ENCODE measurements at regions not wholly inside any gene's neighbourhood (a gene's known extent, or its start where the extent isn't known, plus 50 kb on each side); places are given as distances from the start of the nearest gene placed in this dataset.

DNA sequence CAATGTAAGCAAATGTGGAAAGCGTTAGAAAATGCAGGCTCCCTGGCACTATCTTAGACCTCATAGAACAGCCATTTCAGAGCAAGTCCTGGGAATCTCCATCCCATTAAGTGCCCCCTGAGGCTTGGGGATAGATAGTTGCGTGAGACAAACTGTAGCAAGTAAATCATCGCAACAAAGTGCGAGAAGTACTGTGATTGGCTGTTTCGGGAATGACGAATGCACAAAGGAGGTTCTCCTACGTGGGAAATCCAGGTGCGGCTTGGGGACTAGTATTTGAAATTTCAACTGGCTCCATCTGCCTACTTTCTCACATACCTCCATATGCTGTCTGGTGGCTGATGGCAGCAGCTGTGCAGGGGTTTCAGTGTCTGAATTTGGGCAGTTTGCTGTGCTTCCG is 84.5 kb downstream of the PLEKHG1 start:
- Histone ChIP-seq H3F3A (ENCODE audit: insufficient read depth, low read length) (peaks cover 4% of the 10 kb centered on the region; the same call in 1 of the 2 replicates), H3K4me3 (ENCODE audit: low read depth, low read length, poor library complexity, severe bottlenecking) (peak overlapping the region; percentile 10), H3K27me3 (ENCODE audit: insufficient read depth, low read length) (no peaks in the 10 kb centered on the region), H4K20me1 (ENCODE audit: insufficient read depth, low read length) (no peaks in the 10 kb centered on the region), H2AFZ (ENCODE audit: low read length) (no peak overlapping the region), H3K4me1 (ENCODE audit: insufficient read depth, low read length, severe bottlenecking) (peaks cover 100% of the 10 kb centered on the region), H3K9ac (ENCODE audit: low read length) (no peak overlapping the region), H3K4me2 (ENCODE audit: low read length) (peak overlapping the region; percentile 41; the same call in 1 of the 2 replicates), H3K27ac (ENCODE audit: low read depth, low read length, poor library complexity, severe bottlenecking) (peak overlapping the region; percentile 59), H3K79me2 (ENCODE audit: insufficient read depth, low read length) (peaks cover 26% of the 10 kb centered on the region), H3K9me3 (ENCODE audit: low read length) (no peaks in the 10 kb centered on the region), H3K9me2 (ENCODE audit: low read depth, low read length) (no peaks in the 10 kb centered on the region), H3K36me3 (ENCODE audit: insufficient read depth, low read length) (peaks cover 30% of the 10 kb centered on the region; the same call in 1 of the 2 replicates)
- TF ChIP-seq, protein P1, sequence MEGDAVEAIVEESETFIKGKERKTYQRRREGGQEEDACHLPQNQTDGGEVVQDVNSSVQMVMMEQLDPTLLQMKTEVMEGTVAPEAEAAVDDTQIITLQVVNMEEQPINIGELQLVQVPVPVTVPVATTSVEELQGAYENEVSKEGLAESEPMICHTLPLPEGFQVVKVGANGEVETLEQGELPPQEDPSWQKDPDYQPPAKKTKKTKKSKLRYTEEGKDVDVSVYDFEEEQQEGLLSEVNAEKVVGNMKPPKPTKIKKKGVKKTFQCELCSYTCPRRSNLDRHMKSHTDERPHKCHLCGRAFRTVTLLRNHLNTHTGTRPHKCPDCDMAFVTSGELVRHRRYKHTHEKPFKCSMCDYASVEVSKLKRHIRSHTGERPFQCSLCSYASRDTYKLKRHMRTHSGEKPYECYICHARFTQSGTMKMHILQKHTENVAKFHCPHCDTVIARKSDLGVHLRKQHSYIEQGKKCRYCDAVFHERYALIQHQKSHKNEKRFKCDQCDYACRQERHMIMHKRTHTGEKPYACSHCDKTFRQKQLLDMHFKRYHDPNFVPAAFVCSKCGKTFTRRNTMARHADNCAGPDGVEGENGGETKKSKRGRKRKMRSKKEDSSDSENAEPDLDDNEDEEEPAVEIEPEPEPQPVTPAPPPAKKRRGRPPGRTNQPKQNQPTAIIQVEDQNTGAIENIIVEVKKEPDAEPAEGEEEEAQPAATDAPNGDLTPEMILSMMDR (IDR thresholded peaks at IDR 0.05; ENCODE audit: low read length), result no peak
- no peak for TF ChIP-seq EZH2 (IDR thresholded peaks at IDR 0.05; ENCODE audit: borderline replicate concordance, low read length)

GRCh38 chr6:150684714-150685459 is 85.2 kb downstream of the PLEKHG1 start:
- Histone ChIP-seq H3K4me1 (ENCODE audit: insufficient read depth, low read length, severe bottlenecking) (peaks cover 100% of the 10 kb centered on the region), H3K4me3 (ENCODE audit: low read depth, low read length, poor library complexity, severe bottlenecking) (peak overlapping the region; percentile 10), H3F3A (ENCODE audit: insufficient read depth, low read length) (peaks cover 5% of the 10 kb centered on the region), H3K27ac (ENCODE audit: low read depth, low read length, poor library complexity, severe bottlenecking) (peak overlapping the region; percentile 59), H3K9ac (ENCODE audit: low read length) (no peak overlapping the region), H2AFZ (ENCODE audit: low read length) (no peak overlapping the region), H4K20me1 (ENCODE audit: insufficient read depth, low read length) (no peaks in the 10 kb centered on the region), H3K9me3 (ENCODE audit: low read length) (no peaks in the 10 kb centered on the region), H3K27me3 (ENCODE audit: insufficient read depth, low read length) (no peaks in the 10 kb centered on the region), H3K36me3 (ENCODE audit: insufficient read depth, low read length) (peaks cover 23% of the 10 kb centered on the region; the same call in 1 of the 2 replicates), H3K4me2 (ENCODE audit: low read length) (peak overlapping the region; percentile 41; the same call in 1 of the 2 replicates), H3K79me2 (ENCODE audit: insufficient read depth, low read length) (peaks cover 26% of the 10 kb centered on the region), H3K9me2 (ENCODE audit: low read depth, low read length) (no peaks in the 10 kb centered on the region)
- TF ChIP-seq, protein P1 (IDR thresholded peaks at IDR 0.05; ENCODE audit: low read length), result no peak
- no peak for TF ChIP-seq EZH2 (IDR thresholded peaks at IDR 0.05; ENCODE audit: borderline replicate concordance, low read length)

- Histone ChIP-seq H3K4me2 (ENCODE audit: low read length) (peak overlapping the region; percentile 52; the same call in 1 of the 2 replicates), H3K27me3 (ENCODE audit: insufficient read depth, low read length) (no peaks in the 10 kb centered on the region), H3K79me2 (ENCODE audit: insufficient read depth, low read length) (peaks cover 34% of the 10 kb centered on the region), H3K9me2 (ENCODE audit: low read depth, low read length) (no peaks in the 10 kb centered on the region), H3K4me1 (ENCODE audit: insufficient read depth, low read length, severe bottlenecking) (peaks cover 100% of the 10 kb centered on the region), H2AFZ (ENCODE audit: low read length) (no peak overlapping the region), H3F3A (ENCODE audit: insufficient read depth, low read length) (peaks cover 11% of the 10 kb centered on the region), H3K36me3 (ENCODE audit: insufficient read depth, low read length) (peaks cover 21% of the 10 kb centered on the region; the same call in 1 of the 2 replicates), H3K4me3 (ENCODE audit: low read depth, low read length, poor library complexity, severe bottlenecking) (no peak overlapping the region), H3K9me3 (ENCODE audit: low read length) (no peaks in the 10 kb centered on the region), H3K9ac (ENCODE audit: low read length) (no peak overlapping the region; the same call in 1 of the 2 replicates), H4K20me1 (ENCODE audit: insufficient read depth, low read length) (no peaks in the 10 kb centered on the region), H3K27ac (ENCODE audit: low read depth, low read length, poor library complexity, severe bottlenecking) (peak overlapping the region; percentile 76)
- no peak for TF ChIP-seq EZH2 (IDR thresholded peaks at IDR 0.05; ENCODE audit: borderline replicate concordance, low read length)
- TF ChIP-seq, protein P1 (IDR thresholded peaks at IDR 0.05; ENCODE audit: low read length), result peak; percentile 98
Measured at GRCh38 chr6:150685860-150686259, 86.2 kb downstream of the PLEKHG1 start.
